ENCODE measurements at regions not wholly inside any gene's neighbourhood (a gene's known extent, or its start where the extent isn't known, plus 50 kb on each side); places are given as distances from the start of the nearest gene placed in this dataset.

DNA sequence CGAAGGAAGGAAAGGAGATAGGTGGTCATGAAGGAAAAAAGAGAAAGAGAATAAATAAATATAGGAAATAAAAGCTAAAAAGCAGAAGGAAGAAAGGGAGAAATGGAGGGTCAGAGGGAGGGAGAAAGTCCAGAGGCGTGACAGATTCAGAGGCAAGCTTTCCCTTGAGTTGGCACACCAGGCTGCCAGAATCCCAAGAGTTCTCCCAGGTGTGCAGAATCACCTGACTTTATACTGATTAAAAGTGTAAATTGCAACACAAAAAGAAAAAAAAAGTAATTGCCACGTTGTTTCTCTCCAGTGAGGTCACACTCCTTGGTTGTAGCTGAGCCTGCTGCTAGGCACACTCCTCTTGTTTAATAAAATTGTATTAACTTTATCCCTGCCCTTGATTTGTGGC, 669.9 kb upstream of the PKN2 start:
- H3K36me3 ChIP-seq (ENCODE audit: control insufficient read depth, insufficient read depth, low read length): no peaks in the 10 kb centered on the region
- ATAC-seq: no peak
- no peaks in the 10 kb centered on the region for H3K4me1 ChIP-seq (ENCODE audit: control insufficient read depth, insufficient read depth, low read length)
- POLR2A ChIA-PET: no interaction called here
- CTCF ChIA-PET: no interaction called here
- no peak for DNase-seq (ENCODE audit: low read depth, low spot score)
- BruUV-seq (replicated peaks): no TSS peak
- H3K27ac ChIP-seq (ENCODE audit: low read length): no peak overlapping the region
- H3K9me3 ChIP-seq (ENCODE audit: control insufficient read depth, insufficient read depth, low read depth, low read length): no peaks in the 10 kb centered on the region
- H3K4me3 ChIP-seq (ENCODE audit: low read depth in 2 of 2, low read length in 2 of 2): no peak overlapping the region
- TF ChIP-seq, protein P1, sequence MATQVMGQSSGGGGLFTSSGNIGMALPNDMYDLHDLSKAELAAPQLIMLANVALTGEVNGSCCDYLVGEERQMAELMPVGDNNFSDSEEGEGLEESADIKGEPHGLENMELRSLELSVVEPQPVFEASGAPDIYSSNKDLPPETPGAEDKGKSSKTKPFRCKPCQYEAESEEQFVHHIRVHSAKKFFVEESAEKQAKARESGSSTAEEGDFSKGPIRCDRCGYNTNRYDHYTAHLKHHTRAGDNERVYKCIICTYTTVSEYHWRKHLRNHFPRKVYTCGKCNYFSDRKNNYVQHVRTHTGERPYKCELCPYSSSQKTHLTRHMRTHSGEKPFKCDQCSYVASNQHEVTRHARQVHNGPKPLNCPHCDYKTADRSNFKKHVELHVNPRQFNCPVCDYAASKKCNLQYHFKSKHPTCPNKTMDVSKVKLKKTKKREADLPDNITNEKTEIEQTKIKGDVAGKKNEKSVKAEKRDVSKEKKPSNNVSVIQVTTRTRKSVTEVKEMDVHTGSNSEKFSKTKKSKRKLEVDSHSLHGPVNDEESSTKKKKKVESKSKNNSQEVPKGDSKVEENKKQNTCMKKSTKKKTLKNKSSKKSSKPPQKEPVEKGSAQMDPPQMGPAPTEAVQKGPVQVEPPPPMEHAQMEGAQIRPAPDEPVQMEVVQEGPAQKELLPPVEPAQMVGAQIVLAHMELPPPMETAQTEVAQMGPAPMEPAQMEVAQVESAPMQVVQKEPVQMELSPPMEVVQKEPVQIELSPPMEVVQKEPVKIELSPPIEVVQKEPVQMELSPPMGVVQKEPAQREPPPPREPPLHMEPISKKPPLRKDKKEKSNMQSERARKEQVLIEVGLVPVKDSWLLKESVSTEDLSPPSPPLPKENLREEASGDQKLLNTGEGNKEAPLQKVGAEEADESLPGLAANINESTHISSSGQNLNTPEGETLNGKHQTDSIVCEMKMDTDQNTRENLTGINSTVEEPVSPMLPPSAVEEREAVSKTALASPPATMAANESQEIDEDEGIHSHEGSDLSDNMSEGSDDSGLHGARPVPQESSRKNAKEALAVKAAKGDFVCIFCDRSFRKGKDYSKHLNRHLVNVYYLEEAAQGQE (IDR thresholded peaks at IDR 0.05; ENCODE audit: insufficient read depth in 1 of 2, low read depth in 2 of 2, low read length in 1 of 2): no peak
- TF ChIP-seq, protein P2, sequence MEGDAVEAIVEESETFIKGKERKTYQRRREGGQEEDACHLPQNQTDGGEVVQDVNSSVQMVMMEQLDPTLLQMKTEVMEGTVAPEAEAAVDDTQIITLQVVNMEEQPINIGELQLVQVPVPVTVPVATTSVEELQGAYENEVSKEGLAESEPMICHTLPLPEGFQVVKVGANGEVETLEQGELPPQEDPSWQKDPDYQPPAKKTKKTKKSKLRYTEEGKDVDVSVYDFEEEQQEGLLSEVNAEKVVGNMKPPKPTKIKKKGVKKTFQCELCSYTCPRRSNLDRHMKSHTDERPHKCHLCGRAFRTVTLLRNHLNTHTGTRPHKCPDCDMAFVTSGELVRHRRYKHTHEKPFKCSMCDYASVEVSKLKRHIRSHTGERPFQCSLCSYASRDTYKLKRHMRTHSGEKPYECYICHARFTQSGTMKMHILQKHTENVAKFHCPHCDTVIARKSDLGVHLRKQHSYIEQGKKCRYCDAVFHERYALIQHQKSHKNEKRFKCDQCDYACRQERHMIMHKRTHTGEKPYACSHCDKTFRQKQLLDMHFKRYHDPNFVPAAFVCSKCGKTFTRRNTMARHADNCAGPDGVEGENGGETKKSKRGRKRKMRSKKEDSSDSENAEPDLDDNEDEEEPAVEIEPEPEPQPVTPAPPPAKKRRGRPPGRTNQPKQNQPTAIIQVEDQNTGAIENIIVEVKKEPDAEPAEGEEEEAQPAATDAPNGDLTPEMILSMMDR (IDR thresholded peaks at IDR 0.05): no peak
- TF ChIP-seq POLR2AphosphoS5 (IDR thresholded peaks at IDR 0.05; ENCODE audit: low read depth, low read length) (no peak), SIN3A (IDR thresholded peaks at IDR 0.05; ENCODE audit: borderline replicate concordance, insufficient read depth, low read depth, low read length) (no peak)
- no peaks in the 10 kb centered on the region for H3K27me3 ChIP-seq (ENCODE audit: control insufficient read depth, insufficient read depth, low read length)
- in situ Hi-C loops (cut with HindIII; ENCODE audit: low pct_unique_long_range_greater_than_20kb, low sequenced_read_pairs): no loop called here
- intact Hi-C loops (cut with micrococcal nuclease; ENCODE audit: unreplicated experiment): no loop called here

DNA sequence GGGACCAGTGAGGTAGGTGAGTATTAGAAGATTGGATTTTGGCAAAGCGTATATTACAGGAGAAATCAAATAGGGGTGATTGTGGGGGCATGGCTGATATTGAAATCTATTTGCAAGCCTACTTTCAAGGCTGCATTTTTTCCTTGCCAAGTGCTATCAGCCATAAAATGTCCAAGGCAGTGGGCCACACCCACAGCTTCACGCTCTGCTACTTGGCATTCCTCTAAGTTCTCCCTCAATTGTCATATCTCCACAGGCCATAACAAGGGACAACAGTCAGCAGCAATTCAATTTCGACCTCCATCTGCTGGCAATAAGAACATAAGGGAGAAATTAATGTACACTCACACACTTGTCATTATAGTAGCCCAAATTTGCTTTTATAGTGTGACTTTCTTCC, 667.1 kb upstream of the PKN2 start:
- ChIA-PET CTCF (no interaction called here), POLR2A (no interaction called here)
- Histone ChIP-seq H3K27me3 (ENCODE audit: control insufficient read depth, insufficient read depth, low read length) (no peaks in the 10 kb centered on the region), H3K27ac (ENCODE audit: low read length) (no peak overlapping the region), H3K36me3 (ENCODE audit: control insufficient read depth, insufficient read depth, low read length) (no peaks in the 10 kb centered on the region), H3K4me1 (ENCODE audit: control insufficient read depth, insufficient read depth, low read length) (no peaks in the 10 kb centered on the region), H3K4me3 (ENCODE audit: low read depth in 2 of 2, low read length in 2 of 2) (no peak overlapping the region), H3K9me3 (ENCODE audit: control insufficient read depth, insufficient read depth, low read depth, low read length) (no peaks in the 10 kb centered on the region)
- TF ChIP-seq POLR2AphosphoS5 (IDR thresholded peaks at IDR 0.05; ENCODE audit: low read depth, low read length) (no peak), TCF7L2 (IDR thresholded peaks at IDR 0.05; ENCODE audit: low read depth, low read length) (no peak), SIN3A (IDR thresholded peaks at IDR 0.05; ENCODE audit: borderline replicate concordance, insufficient read depth, low read depth, low read length) (no peak)
- TF ChIP-seq, protein P2 (IDR thresholded peaks at IDR 0.05): no peak
- TF ChIP-seq, protein P1 (IDR thresholded peaks at IDR 0.05; ENCODE audit: insufficient read depth in 1 of 2, low read depth in 2 of 2, low read length in 1 of 2): no peak
- DNase-seq (ENCODE audit: low read depth, low spot score) (no peak), ATAC-seq (no peak)
- BruUV-seq (replicated peaks): no TSS peak
- in situ Hi-C loops (cut with HindIII; ENCODE audit: low pct_unique_long_range_greater_than_20kb, low sequenced_read_pairs): no loop called here
- intact Hi-C loops (cut with micrococcal nuclease; ENCODE audit: unreplicated experiment): no loop called here

All from Panc1 (cell line).